ENCODE measurements at regions not wholly inside any gene's neighbourhood (a gene's known extent, or its start where the extent isn't known, plus 50 kb on each side); places are given as distances from the start of the nearest gene placed in this dataset.

DNA sequence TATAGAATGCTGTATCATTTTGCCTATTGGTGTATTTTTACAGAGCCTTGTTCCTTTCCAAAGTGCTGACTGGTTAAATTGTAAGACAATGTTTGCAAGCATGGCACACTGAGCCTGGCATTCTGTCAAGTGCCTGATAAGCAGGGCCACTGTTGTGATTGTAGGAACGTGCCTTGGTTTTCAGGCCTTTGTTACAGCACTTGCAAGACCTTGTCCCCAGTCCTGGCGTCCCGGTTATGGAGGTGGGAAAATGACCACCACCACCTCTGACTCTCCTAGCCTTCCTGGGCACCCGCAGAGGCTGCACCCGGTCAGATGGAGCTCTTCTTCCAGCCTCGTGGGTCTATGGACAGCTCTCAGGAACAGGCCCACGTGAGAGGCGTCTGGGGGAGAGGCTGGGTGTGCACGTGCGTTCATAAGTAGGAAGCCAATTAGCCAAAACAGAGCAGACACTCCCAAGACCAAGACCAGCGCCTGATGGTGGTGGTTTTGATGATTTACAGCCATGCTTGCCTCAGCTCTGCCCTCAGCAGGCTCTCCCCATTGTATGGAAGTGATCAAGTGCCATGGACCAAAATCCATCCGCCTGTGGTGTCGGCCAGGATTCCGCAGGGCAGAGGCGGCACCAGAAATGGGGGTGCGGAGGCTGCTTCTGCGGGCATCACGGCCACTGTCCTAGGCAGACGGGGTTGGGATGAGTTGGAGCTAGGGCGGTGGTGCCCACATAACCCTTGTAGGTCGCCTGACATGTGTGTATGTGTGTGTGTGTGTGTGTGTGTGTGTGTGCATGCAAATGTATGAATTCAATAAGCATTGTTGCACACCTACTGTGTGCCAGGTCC lies 89.8 kb downstream of the RTL6 start:
- TF ChIP-seq POLR2A (IDR thresholded peaks at IDR 0.05; ENCODE audit: extremely low read depth, insufficient read length) (no peak), MYC (IDR thresholded peaks at IDR 0.05; ENCODE audit: low read depth, low read length) (no peak)
- TF ChIP-seq, protein P1, sequence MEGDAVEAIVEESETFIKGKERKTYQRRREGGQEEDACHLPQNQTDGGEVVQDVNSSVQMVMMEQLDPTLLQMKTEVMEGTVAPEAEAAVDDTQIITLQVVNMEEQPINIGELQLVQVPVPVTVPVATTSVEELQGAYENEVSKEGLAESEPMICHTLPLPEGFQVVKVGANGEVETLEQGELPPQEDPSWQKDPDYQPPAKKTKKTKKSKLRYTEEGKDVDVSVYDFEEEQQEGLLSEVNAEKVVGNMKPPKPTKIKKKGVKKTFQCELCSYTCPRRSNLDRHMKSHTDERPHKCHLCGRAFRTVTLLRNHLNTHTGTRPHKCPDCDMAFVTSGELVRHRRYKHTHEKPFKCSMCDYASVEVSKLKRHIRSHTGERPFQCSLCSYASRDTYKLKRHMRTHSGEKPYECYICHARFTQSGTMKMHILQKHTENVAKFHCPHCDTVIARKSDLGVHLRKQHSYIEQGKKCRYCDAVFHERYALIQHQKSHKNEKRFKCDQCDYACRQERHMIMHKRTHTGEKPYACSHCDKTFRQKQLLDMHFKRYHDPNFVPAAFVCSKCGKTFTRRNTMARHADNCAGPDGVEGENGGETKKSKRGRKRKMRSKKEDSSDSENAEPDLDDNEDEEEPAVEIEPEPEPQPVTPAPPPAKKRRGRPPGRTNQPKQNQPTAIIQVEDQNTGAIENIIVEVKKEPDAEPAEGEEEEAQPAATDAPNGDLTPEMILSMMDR (IDR thresholded peaks at IDR 0.05; ENCODE audit: low read depth, low read length) = no peak
- TF ChIP-seq, protein P2, sequence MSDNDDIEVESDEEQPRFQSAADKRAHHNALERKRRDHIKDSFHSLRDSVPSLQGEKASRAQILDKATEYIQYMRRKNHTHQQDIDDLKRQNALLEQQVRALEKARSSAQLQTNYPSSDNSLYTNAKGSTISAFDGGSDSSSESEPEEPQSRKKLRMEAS (IDR thresholded peaks at IDR 0.05; ENCODE audit: low read depth, low read length) = no peak
